ENCODE measurements at regions not wholly inside any gene's neighbourhood (a gene's known extent, or its start where the extent isn't known, plus 50 kb on each side); places are given as distances from the start of the nearest gene placed in this dataset.

- Histone ChIP-seq H3K9ac (no peak overlapping the region), H3K9me3 (ENCODE audit: low read depth) (no peaks in the 10 kb centered on the region), H4K20me1 (ENCODE audit: low read depth) (no peaks in the 10 kb centered on the region), H3K4me2 (no peak overlapping the region), H3K4me3 (no peak overlapping the region), H3F3A (ENCODE audit: low read depth) (no peaks in the 10 kb centered on the region), H2AFZ (replicated peaks) (no peak overlapping the region), H3K4me1 (peaks cover 6% of the 10 kb centered on the region), H3K36me3 (no peaks in the 10 kb centered on the region), H3K27ac (no peak overlapping the region), H3K27me3 (no peaks in the 10 kb centered on the region), H3K79me2 (ENCODE audit: low read depth) (no peaks in the 10 kb centered on the region)
- Mint-ChIP-seq H3K4me1 (peaks cover 21% of the 10 kb centered on the region), H3K36me3 (peaks cover 2% of the 10 kb centered on the region), H3K27me3 (ENCODE audit: insufficient read depth, low read depth) (peaks cover 28% of the 10 kb centered on the region), H3K4me3 (no peak overlapping the region), H3K9me3 (peaks cover 16% of the 10 kb centered on the region), H3K27ac (no peak overlapping the region)
- no peak for DNase-seq (ENCODE audit: low spot score)
- TF ChIP-seq CTCF (IDR thresholded peaks at IDR 0.05) (no peak), EZH2phosphoT487 (IDR thresholded peaks at IDR 0.05) (no peak), EZH2 (IDR thresholded peaks at IDR 0.05) (no peak)
Observed at GRCh38 chr20:48358176-48359054, 469.4 kb downstream of the PREX1 start.

DNA sequence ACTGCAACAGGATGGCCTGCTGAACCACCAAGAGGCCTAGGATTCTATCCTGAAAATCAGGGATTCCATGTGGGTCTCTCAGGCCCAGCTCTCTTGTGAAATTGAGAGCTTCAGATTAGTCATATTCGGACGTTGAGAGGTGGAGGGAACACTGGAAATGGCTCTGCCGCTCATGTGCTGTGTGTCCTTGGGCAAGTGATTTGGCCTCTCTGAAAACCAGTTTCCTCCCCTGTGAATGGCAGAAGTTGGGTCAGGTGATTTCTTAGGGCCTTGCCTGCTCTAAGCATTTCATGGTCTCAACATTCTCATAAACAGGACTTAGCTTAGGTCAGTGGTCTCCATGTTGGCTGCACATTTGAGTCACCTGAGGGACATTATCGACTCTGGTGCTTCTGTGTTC, 470.1 kb downstream of the PREX1 start:
- Histone ChIP-seq H3K27ac (no peak overlapping the region), H3K4me1 (peaks cover 6% of the 10 kb centered on the region), H3K4me2 (no peak overlapping the region), H3K27me3 (no peaks in the 10 kb centered on the region), H3K79me2 (ENCODE audit: low read depth) (no peaks in the 10 kb centered on the region), H3K9me3 (ENCODE audit: low read depth) (no peaks in the 10 kb centered on the region), H3F3A (ENCODE audit: low read depth) (no peaks in the 10 kb centered on the region), H4K20me1 (ENCODE audit: low read depth) (no peaks in the 10 kb centered on the region), H3K9ac (no peak overlapping the region), H3K36me3 (no peaks in the 10 kb centered on the region), H2AFZ (replicated peaks) (no peak overlapping the region), H3K4me3 (no peak overlapping the region)
- Mint-ChIP-seq H3K36me3 (peaks cover 2% of the 10 kb centered on the region), H3K4me1 (peaks cover 26% of the 10 kb centered on the region), H3K4me3 (no peak overlapping the region), H3K9me3 (peaks cover 16% of the 10 kb centered on the region), H3K27me3 (ENCODE audit: insufficient read depth, low read depth) (peaks cover 32% of the 10 kb centered on the region), H3K27ac (no peak overlapping the region)
- no peak for DNase-seq (ENCODE audit: low spot score)
- TF ChIP-seq CTCF (IDR thresholded peaks at IDR 0.05): no peak
- no peak for TF ChIP-seq EZH2phosphoT487 (IDR thresholded peaks at IDR 0.05)
- TF ChIP-seq EZH2 (IDR thresholded peaks at IDR 0.05): no peak

DNA sequence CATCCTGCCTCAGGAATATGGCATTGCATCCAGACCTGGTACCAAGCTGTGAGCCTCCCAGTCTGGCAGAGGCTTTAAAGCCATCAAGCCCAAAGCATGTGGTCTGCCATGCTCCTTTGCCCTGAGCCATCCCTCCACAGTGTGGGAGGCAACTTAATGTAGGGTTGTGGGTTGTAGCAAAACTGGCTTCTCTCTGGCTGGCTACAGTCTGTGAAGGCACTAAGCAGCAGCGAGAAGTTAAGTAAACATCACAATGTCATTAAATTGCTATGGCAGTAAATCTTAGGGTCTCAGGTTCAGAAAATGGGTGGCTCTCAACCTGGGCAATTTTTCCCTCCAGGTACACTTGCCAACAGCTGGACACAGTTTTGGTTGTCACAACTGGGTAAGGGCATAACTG, 472.9 kb downstream of the PREX1 start:
- Mint-ChIP-seq H3K27ac (no peak overlapping the region), H3K36me3 (peaks cover 3% of the 10 kb centered on the region), H3K27me3 (ENCODE audit: insufficient read depth, low read depth) (peaks cover 27% of the 10 kb centered on the region), H3K9me3 (peaks cover 11% of the 10 kb centered on the region), H3K4me1 (peaks cover 32% of the 10 kb centered on the region), H3K4me3 (no peak overlapping the region)
- Histone ChIP-seq H3K27me3 (no peaks in the 10 kb centered on the region), H3K27ac (no peak overlapping the region), H3K4me3 (no peak overlapping the region), H2AFZ (replicated peaks) (no peak overlapping the region), H3K9me3 (ENCODE audit: low read depth) (no peaks in the 10 kb centered on the region), H3K36me3 (no peaks in the 10 kb centered on the region), H4K20me1 (ENCODE audit: low read depth) (no peaks in the 10 kb centered on the region), H3K79me2 (ENCODE audit: low read depth) (no peaks in the 10 kb centered on the region), H3K9ac (no peak overlapping the region), H3K4me2 (no peak overlapping the region), H3F3A (ENCODE audit: low read depth) (no peaks in the 10 kb centered on the region), H3K4me1 (no peaks in the 10 kb centered on the region)
- TF ChIP-seq CTCF (IDR thresholded peaks at IDR 0.05) (no peak), EZH2phosphoT487 (IDR thresholded peaks at IDR 0.05) (no peak), EZH2 (IDR thresholded peaks at IDR 0.05) (no peak)
- DNase-seq (ENCODE audit: low spot score): no peak
